Mesothelial cell of epicardium (in vitro differentiated cells): ENCODE measurements at regions not wholly inside any gene's neighbourhood (a gene's known extent, or its start where the extent isn't known, plus 50 kb on each side); places are given as distances from the start of the nearest gene placed in this dataset.
"Not testable (repeated sequence)": the region's sequence is repeated elsewhere in the genome, so short reads cannot be mapped to it uniquely, and the experiment has no call there.

Experiments used
- DNase-seq, 2 experiments: peaks; one replicate each; pipeline ENCODE4 v3.0.0; 2021; ENCODE audit warnings: low spot score in 2 of 2; ENCODE audit not compliant: unreplicated experiment in 2 of 2
- H3K27ac Mint-ChIP-seq: 2 replicates; pipeline ENCODE4 v1.8.0; 2021; ENCODE audit warnings: mixed read lengths
- H3K27me3 Mint-ChIP-seq: 2 replicates; pipeline ENCODE4 v1.8.0; 2021; ENCODE audit warnings: low read depth, mixed read lengths
- H3K36me3 Mint-ChIP-seq: 2 replicates; pipeline ENCODE4 v1.8.0; 2021; ENCODE audit warnings: mixed read lengths
- H3K4me1 Mint-ChIP-seq: 2 replicates; pipeline ENCODE4 v1.8.0; 2021; ENCODE audit warnings: mixed read lengths
- H3K4me3 Mint-ChIP-seq: 2 replicates; pipeline ENCODE4 v1.8.0; 2021; ENCODE audit warnings: mild to moderate bottlenecking, moderate library complexity, mixed read lengths
- H3K9me3 Mint-ChIP-seq: 2 replicates; pipeline ENCODE4 v1.8.0; 2021; ENCODE audit warnings: mixed read lengths
- CTCF ChIP-seq: fragments of 200-600 bp; sonication (generic); IDR thresholded peaks from one replicate; pipeline ENCODE4 v1.5.0; 2021; ENCODE audit warnings: antibody characterized with exemption; ENCODE audit not compliant: unreplicated experiment

DNA sequence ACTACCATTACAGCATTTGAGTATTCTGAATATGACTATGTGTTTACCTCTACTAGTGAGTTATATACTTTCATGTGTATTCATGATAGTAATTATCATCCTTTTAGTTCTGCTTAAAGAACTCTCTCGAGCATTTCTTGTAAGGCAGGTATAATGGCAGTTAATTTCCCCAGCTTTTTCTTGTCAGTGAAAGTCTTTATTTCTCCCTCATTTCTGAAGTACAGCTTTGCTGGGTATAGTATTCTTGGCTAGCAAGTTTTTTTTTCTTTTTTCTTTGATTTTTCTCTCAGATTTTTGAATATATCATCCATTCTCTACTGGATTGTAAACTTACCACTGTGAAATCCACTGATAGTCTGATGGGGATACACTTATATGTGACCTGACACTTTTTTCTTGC, 165.9 kb upstream of the ARHGAP5 start:
- no peak for DNase-seq
- H3K36me3 Mint-ChIP-seq: peaks cover 10% of the 10 kb centered on the region
- no peak for TF ChIP-seq CTCF
- no peaks in the 10 kb centered on the region for H3K27me3 Mint-ChIP-seq
- H3K4me3 Mint-ChIP-seq: no peak overlapping the region
- H3K27ac Mint-ChIP-seq: no peak overlapping the region
- H3K9me3 Mint-ChIP-seq: peaks cover 44% of the 10 kb centered on the region
- no peaks in the 10 kb centered on the region for H3K4me1 Mint-ChIP-seq

DNA sequence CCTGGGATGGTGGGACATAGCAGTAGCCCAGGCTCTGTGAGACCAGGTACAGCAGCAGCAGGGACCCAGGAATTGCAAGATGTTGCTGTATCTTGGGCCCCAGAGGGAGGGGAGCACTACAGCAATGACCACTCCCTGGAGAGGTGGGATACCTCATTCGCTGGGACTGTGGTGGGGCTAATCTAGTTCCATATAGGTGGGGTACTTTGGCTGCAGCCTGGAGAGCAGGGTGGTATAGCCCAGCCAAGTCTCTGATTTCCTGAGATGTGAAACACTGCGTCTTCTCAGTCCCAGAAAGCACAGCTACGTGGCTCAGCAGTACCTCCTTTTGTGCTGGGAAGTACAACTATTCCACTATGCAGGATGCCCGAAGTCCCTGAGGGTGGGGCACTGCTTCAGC, 163.7 kb upstream of the ARHGAP5 start:
- Mint-ChIP-seq H3K27me3 (no peaks in the 10 kb centered on the region), H3K4me1 (no peaks in the 10 kb centered on the region), H3K4me3 (no peak overlapping the region), H3K36me3 (peaks cover 10% of the 10 kb centered on the region), H3K9me3 (peaks cover 39% of the 10 kb centered on the region), H3K27ac (no peak overlapping the region)
- TF ChIP-seq CTCF: no peak
- no peak for DNase-seq

DNA sequence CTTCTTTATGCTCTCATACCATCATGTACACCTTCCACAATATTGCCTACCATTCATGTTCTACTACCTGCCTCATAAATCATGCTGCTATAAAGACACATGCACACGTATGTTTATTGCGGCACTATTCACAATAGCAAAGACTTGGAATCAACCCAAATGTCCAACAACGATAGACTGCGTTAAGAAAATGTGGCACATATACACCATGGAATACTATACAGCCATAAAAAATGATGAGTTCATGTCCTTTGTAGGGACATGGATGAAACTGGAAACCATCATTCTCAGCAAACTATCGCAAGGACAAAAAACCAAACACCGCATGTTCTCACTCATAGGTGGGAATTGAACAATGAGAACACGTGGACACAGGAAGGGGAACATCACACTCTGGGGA, 158.8 kb upstream of the ARHGAP5 start:
- H3K36me3 Mint-ChIP-seq, H3K27me3 Mint-ChIP-seq, H3K9me3 Mint-ChIP-seq, H3K4me3 Mint-ChIP-seq, H3K27ac Mint-ChIP-seq, DNase-seq, H3K4me1 Mint-ChIP-seq: not testable (repeated sequence)

DNA sequence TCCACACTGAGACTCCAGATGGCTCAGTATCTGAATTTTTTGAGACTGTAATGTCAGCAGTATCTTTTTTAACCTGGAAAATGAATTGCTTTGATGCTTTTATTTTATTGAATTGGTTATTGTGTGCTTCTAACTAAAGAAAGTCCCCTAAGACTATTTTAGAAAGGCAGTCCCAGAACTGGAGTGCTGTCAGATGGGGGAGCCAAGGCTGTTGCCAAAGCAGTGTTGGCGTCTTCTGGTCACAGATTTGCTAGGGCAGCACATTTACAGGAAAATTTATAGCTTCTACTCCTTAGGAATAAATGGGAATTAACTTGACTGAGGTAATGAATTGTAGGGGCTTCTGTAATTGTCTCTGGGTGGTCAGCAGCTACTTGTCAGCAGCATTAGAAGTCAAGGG, 157.1 kb upstream of the ARHGAP5 start:
- H3K27me3 Mint-ChIP-seq: no peaks in the 10 kb centered on the region
- no peak for TF ChIP-seq CTCF
- H3K4me3 Mint-ChIP-seq: no peak overlapping the region
- H3K4me1 Mint-ChIP-seq: no peaks in the 10 kb centered on the region
- peaks cover 4% of the 10 kb centered on the region for H3K9me3 Mint-ChIP-seq
- no peaks in the 10 kb centered on the region for H3K36me3 Mint-ChIP-seq
- H3K27ac Mint-ChIP-seq: no peak overlapping the region
- no peak for DNase-seq

GRCh38 chr14:31920989-31921650, 156.0 kb upstream of the ARHGAP5 start:
- no peak overlapping the region for H3K27ac Mint-ChIP-seq
- H3K9me3 Mint-ChIP-seq: peaks cover 4% of the 10 kb centered on the region
- no peak for DNase-seq
- no peaks in the 10 kb centered on the region for H3K36me3 Mint-ChIP-seq
- H3K27me3 Mint-ChIP-seq: no peaks in the 10 kb centered on the region
- H3K4me3 Mint-ChIP-seq: no peak overlapping the region
- no peaks in the 10 kb centered on the region for H3K4me1 Mint-ChIP-seq
- no peak for TF ChIP-seq CTCF

GRCh38 chr14:31921721-31922120, 155.4 kb upstream of the ARHGAP5 start:
- H3K4me3 Mint-ChIP-seq: no peak overlapping the region
- H3K9me3 Mint-ChIP-seq: peaks cover 4% of the 10 kb centered on the region
- no peaks in the 10 kb centered on the region for H3K27me3 Mint-ChIP-seq
- TF ChIP-seq CTCF: no peak
- peaks cover 2% of the 10 kb centered on the region for H3K4me1 Mint-ChIP-seq
- H3K36me3 Mint-ChIP-seq: no peaks in the 10 kb centered on the region
- no peak overlapping the region for H3K27ac Mint-ChIP-seq
- no peak for DNase-seq
